ENCODE measurements at regions not wholly inside any gene's neighbourhood (a gene's known extent, or its start where the extent isn't known, plus 50 kb on each side); places are given as distances from the start of the nearest gene placed in this dataset.

DNA sequence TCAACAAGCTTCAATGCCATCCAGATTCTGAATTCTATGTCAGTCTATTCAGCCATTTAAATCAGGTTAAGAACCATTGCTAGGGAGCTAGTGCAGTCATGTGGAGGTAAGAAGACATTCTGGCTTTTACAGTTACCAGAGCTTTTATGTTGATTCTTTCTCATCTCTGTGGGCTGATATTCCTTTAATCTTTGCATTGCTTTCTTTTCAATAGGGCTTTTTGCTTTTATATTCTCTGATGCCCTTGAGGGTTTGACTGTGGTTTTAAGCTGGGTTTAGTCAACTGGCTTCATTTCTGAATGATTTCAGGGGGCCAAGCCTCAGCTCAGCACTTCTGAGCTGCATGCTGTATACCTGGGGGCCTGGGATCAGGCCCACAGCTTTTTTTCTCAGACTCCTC lies 51.0 kb upstream of the GORAB start:
- Histone ChIP-seq H4K20me1 (ENCODE audit: insufficient read depth) (no peaks in the 10 kb centered on the region), H3K9ac (ENCODE audit: low read length) (no peak overlapping the region), H3F3A (ENCODE audit: insufficient read depth, low read length, poor library complexity, severe bottlenecking) (no peaks in the 10 kb centered on the region), H3K27me3 (ENCODE audit: insufficient read depth, low read depth, low read length) (no peaks in the 10 kb centered on the region), H3K27ac (ENCODE audit: low read length) (no peak overlapping the region), H3K79me2 (replicated peaks; ENCODE audit: insufficient read depth, low read length) (no peaks in the 10 kb centered on the region), H3K9me2 (ENCODE audit: insufficient read depth, low read length) (no peaks in the 10 kb centered on the region), H3K36me3 (ENCODE audit: insufficient read depth, low read length) (no peaks in the 10 kb centered on the region), H2AFZ (ENCODE audit: low read depth, low read length) (no peak overlapping the region), H3K4me3 (ENCODE audit: low read length) (no peak overlapping the region), H3K4me2 (ENCODE audit: low read length) (no peak overlapping the region), H3K9me3 (ENCODE audit: low read length) (no peaks in the 10 kb centered on the region)
- TF ChIP-seq CTCF (IDR thresholded peaks at IDR 0.05; ENCODE audit: poor library complexity, severe bottlenecking) (no peak), POLR2AphosphoS5 (IDR thresholded peaks at IDR 0.05) (no peak), EZH2 (IDR thresholded peaks at IDR 0.05; ENCODE audit: borderline replicate concordance, insufficient read depth, low read length, poor library complexity, severe bottlenecking) (no peak), EP300 (conservative IDR thresholded peaks at IDR 0.05; ENCODE audit: poor library complexity, severe bottlenecking) (no peak), TAF1 (IDR thresholded peaks at IDR 0.05; ENCODE audit: low read depth) (no peak), MXI1 (conservative IDR thresholded peaks at IDR 0.05; ENCODE audit: poor library complexity, severe bottlenecking) (no peak), SMC3 (conservative IDR thresholded peaks at IDR 0.05; ENCODE audit: poor library complexity) (no peak), RAD21 (conservative IDR thresholded peaks at IDR 0.05) (no peak)
- TF ChIP-seq, protein P1, sequence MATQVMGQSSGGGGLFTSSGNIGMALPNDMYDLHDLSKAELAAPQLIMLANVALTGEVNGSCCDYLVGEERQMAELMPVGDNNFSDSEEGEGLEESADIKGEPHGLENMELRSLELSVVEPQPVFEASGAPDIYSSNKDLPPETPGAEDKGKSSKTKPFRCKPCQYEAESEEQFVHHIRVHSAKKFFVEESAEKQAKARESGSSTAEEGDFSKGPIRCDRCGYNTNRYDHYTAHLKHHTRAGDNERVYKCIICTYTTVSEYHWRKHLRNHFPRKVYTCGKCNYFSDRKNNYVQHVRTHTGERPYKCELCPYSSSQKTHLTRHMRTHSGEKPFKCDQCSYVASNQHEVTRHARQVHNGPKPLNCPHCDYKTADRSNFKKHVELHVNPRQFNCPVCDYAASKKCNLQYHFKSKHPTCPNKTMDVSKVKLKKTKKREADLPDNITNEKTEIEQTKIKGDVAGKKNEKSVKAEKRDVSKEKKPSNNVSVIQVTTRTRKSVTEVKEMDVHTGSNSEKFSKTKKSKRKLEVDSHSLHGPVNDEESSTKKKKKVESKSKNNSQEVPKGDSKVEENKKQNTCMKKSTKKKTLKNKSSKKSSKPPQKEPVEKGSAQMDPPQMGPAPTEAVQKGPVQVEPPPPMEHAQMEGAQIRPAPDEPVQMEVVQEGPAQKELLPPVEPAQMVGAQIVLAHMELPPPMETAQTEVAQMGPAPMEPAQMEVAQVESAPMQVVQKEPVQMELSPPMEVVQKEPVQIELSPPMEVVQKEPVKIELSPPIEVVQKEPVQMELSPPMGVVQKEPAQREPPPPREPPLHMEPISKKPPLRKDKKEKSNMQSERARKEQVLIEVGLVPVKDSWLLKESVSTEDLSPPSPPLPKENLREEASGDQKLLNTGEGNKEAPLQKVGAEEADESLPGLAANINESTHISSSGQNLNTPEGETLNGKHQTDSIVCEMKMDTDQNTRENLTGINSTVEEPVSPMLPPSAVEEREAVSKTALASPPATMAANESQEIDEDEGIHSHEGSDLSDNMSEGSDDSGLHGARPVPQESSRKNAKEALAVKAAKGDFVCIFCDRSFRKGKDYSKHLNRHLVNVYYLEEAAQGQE (IDR thresholded peaks at IDR 0.05; ENCODE audit: borderline replicate concordance) = no peak

Measured in neural cell (in vitro differentiated cells).